ENCODE measurements at regions not wholly inside any gene's neighbourhood (a gene's known extent, or its start where the extent isn't known, plus 50 kb on each side); places are given as distances from the start of the nearest gene placed in this dataset.

- DNase-seq (ENCODE audit: low spot score) = no peak
Observed at GRCh38 chr2:120898961-120899750, 163.5 kb downstream of the GLI2 start.

DNA sequence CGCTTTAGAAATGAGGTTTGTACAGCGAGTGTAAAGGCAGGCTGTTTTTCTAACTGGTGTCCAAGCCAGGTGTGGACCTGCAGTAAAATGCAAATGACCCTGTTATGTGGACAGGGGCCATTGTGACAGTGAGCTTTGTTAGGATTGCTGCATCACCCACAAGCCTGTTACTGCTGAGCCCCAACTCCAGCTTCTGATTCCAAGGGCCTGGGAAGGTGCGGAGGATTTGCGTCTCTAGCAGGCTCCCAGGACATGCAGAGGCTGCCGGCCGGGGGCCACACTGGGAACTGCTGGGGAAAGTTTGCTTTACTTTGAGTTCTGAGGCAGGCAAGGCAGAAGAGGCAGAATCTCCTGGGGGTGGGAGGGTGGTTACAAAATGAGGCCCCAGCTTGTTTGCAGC is 164.1 kb downstream of the GLI2 start:
- DNase-seq (ENCODE audit: low spot score) = no peak

DNA sequence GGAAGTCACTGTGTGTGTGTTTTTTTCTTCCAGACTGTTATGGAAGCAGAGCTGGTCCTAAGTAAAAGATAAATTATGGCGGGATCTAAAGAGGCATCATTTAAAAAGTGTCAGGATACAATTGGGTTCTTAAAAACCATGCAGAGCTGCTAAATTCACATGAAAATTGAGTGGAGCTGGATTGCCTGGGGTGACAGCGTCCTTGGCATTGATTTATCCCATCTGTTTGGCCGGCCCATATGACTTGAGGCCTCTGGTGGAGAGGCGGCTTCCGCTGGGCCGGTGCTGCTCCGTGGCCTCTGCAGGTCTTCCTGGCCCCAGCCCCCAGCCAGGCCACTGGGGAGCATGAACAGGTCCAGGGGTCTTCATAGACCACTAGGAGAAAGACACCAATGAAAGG is 165.5 kb downstream of the GLI2 start:
- no peak for DNase-seq (ENCODE audit: low spot score)

DNA sequence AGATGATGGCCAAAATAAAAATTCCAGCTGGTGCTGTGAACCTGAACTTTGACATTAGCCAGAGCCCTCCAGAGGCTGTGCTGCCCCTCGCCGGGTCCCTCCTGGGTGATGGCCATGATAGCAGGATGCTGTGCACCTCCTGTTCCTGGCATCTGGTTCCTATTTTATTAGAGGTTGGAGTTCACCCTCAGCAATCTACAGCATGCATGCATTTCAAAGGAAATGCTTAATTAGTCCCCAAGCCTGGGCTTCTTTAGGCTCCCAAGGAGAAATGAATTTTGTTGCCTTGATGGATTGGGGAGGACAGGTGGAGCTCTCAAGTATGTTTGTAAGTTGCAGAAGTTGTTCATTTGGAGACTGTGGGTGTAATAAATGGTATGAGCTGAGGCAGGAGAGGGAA is 166.9 kb downstream of the GLI2 start:
- no peak for DNase-seq (ENCODE audit: low spot score)

DNA sequence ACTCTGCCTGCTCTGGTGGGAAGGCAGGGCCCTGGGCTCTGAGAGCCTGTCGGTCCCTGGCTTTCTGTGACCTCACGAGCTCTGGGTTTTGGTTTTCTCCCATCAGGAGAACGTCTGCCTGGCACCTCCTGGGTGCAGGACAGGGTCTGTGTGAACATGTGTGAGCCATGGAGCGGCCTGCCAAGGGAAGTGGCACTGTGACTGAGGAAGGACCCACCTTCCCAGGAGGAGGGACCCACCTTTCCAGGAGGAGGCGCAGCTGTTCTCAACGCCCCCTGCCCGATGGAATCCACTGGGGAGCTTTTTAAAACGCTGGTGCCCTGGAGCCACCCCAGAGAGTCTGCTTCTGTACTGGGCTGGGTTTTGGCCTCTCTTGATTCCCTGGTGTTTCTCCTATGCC is 168.7 kb downstream of the GLI2 start:
- DNase-seq (ENCODE audit: low spot score) = no peak

GRCh38 chr2:120904830-120905234 is 169.2 kb downstream of the GLI2 start:
- DNase-seq (ENCODE audit: low spot score) = no peak

- DNase-seq (ENCODE audit: low spot score) = no peak
Observed at GRCh38 chr2:120905298-120905697, 169.6 kb downstream of the GLI2 start.

DNA sequence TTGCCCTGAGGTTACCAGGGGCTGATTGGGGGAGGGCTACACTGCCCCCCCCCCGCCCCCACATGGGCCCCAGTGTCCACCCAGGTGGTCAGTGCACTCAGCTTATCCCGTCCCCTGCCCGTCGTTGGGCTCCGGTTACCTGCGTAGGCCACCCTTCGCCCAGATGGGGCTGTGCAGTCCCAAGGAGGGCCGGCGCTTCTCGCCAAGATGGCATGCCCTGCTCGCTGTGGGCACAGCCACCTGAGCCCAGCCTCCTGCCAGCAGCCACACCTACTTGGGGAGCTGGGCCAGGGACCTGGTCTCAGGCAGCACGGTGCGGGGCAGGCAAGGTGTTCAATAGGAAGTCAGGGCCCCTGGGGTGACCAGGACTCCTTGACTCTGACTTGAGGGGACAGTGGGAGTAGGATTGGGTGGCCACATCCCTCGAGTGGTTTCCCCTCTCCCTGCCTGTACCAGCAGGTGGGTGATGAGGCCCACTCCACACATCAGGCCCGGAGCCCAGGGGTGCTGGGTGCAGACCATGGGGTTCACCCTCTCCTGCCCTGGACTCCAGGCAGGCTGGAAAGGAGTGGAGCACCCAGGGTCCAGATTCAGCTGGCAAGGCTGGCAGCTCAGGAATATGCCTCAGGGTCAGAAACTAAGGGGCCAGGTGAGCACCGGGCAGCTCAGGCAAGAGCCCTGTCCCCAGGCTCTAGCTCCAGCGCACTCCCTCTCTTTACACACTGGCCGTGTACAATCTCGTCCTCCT is 170.3 kb downstream of the GLI2 start:
- no peak for DNase-seq (ENCODE audit: low spot score)

GRCh38 chr2:120906914-120907313 is 171.2 kb downstream of the GLI2 start:
- DNase-seq (ENCODE audit: low spot score) = no peak

GRCh38 chr2:120907822-120908221 is 172.2 kb downstream of the GLI2 start:
- DNase-seq (ENCODE audit: low spot score) = no peak

- no peak for DNase-seq (ENCODE audit: low spot score)
Observed at GRCh38 chr2:120908314-120908975, 172.8 kb downstream of the GLI2 start.

- DNase-seq (ENCODE audit: low spot score) = no peak
Observed at GRCh38 chr2:120909102-120909501, 173.4 kb downstream of the GLI2 start.

- no peak for DNase-seq (ENCODE audit: low spot score)
Observed at GRCh38 chr2:120910164-120910563, 174.5 kb downstream of the GLI2 start.

- DNase-seq (ENCODE audit: low spot score) = peak; percentile 73
Observed at GRCh38 chr2:120910956-120911951, 175.6 kb downstream of the GLI2 start.

DNA sequence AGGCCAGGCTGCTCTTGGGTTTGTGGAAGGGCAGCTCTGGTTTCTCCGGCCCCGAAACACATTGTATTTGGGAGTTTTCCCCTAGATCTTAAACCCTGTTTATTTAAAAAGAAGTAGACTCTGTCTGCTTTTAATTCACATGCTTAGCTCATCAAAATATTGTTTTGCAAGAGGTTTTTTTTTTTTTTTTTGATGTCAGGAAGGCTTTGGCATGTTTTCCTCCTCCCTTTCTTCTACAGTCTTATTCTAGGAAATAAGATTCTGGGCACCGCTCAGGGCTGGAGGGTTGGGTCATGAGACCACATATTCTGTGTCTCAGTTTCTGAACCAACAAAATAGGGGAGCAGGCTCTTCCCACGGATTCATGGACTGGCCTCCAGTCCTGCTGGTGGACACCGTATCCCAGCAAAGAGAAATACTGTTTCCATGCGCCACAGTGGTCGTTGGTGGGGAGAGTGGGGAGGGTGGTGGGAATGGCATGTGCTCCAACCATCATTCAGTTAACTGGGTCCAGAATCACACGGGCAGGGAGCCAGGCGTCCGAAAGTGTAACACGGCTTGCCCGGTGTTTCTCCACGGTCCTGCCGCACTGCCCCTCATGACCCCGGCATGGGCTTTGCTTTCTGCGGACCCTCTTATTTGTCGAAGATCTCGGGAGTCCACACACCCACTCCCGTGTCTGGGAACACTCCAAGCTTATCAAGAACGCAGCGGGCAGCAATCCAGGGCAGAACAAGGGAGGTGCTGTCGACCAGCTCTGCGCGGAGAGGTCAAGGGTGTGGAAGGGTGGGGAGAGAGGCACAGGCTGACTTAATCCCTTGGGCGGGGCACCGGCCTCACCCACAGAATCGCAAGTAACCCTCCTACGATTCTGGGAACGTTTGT is 176.7 kb downstream of the GLI2 start:
- no peak for DNase-seq (ENCODE audit: low spot score)

DNA sequence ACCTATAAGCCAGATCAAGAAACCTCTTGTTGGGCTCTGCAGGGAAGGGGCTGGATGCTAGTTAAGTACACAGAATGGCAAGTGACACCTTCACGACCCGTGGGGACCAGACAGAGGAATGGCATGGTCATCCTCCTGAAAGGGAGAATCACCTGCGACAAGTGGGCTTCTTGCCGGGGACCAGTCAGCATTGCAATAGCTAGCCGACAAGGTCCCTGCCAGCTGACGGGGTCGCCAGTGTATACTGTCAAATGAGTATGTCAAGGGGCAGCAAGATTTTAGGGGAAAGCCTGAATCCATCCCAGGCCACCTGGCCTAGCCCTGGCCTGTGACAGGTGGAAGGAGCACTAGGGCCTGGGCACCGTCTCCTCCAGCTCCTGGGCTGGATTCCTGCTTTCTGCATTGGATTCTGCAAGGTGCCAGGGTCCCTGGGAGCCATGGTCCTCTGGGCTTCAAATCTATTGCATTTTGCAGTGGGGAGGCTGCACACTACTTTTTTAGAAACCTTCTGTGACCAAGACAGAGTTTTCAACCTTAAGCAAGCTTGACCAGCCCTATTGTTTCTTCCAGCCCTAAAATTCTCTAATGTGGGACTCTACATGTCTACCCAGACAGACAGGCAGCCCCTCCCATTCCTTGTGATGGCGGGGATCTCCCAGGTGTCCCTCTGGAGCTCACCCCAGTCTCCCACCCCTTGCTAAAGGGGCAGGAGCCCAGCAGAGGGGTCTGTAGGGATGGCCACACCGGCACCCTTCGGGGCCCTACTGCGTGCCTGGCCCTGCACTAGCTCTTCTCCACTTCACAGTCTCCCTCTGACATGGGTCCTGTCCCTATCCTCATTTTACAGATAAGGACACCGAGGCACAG is 178.5 kb downstream of the GLI2 start:
- DNase-seq (ENCODE audit: low spot score) = no peak

DNA sequence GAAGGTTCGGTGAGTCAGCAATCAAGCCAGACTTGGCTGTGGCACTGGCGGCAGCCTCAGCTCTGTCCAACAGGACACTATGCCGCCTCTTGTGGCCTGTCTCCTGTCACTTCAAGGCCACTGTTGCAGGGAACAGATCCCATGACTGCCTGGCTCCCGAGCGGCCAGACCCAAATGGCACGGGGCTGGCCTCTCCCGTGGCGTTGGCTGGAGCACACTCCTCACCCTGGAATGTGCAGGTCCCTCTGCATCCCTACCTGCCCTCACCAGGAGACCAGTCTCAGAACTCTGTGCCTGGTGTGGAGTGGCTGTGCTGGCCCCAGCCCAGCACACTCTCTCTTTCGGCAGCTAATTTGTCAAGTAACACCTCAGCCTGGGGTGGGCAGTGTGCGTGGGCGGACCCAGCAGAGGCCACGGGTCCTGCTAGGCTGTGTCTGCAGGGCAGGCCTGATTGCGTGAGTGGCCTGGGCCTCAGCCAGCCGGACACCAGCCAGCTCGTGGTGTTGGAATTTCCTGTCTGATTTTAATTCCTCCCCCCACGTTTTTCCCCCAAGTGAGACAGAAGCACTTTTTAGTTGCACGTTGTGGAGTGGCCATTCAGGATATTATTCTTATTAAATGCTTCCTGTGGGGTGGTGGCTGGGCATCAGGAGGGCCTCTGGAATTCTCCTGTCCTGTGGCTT is 179.3 kb downstream of the GLI2 start:
- peak; percentile 96 for DNase-seq (ENCODE audit: low spot score)

GRCh38 chr2:120915670-120916069 is 180.0 kb downstream of the GLI2 start:
- no peak for DNase-seq (ENCODE audit: low spot score)

DNA sequence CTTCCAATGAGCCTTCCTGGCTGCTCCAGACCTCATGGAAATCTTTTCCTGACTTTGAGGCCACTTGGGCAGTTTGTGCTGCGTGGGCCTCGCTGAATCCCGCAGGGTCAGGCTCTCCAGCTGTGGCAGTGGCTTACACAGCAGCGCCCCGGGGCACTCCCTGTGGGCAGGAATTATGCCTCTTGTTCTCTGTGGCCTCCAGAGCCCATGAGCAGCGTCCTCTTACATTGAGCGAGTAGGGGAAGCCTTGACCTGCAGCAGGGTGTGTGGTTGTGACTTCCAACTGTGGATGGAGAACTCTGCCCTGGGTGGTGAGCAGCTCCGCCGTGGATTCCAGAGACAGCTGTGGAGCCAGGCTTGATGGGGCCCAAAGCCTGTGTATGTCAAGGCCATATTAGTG is 180.8 kb downstream of the GLI2 start:
- DNase-seq (ENCODE audit: low spot score) = no peak
